ENCODE measurements at regions not wholly inside any gene's neighbourhood (a gene's known extent, or its start where the extent isn't known, plus 50 kb on each side); places are given as distances from the start of the nearest gene placed in this dataset.
"Not testable (repeated sequence)": the region's sequence is repeated elsewhere in the genome, so short reads cannot be mapped to it uniquely, and the experiment has no call there.

DNA sequence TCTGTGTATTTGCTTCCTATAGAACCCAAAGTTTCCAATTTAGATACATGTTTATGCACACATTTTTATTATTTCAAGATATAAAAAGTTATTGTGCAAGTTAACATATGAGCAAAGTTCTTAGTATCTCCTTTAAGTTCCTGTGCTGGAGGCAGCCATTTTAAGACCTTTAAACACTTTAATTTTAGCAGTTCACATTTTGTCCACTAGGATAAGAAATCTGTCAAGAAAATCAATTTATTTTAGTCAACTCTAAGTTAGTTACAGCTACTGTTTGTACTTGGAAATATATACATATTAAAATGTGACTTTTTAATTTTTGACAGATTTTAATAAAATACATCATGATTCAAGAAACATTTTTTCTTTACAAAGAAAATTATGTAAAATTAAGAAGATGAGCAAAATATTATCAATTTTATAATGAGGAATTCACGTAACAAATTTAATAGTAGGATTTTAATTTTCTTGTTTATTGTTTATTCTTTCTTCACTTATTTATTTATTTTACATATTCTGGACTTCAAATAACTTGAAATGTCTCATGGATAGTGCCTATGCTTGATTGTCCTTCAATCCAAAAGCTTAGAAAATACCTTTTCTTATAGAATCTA is 402.6 kb upstream of the GBE1 start:
- Histone ChIP-seq H3K4me3 (no peak overlapping the region), H3K36me3 (no peaks in the 10 kb centered on the region), H3K9me3 (no peaks in the 10 kb centered on the region), H3K4me1 (ENCODE audit: control insufficient read depth in 1 of 2, low read depth in 2 of 2) (no peaks in the 10 kb centered on the region), H3K27me3 (replicated peaks; ENCODE audit: insufficient read depth) (no peaks in the 10 kb centered on the region), H3K27ac (no peak overlapping the region)
- TF ChIP-seq, protein P1, sequence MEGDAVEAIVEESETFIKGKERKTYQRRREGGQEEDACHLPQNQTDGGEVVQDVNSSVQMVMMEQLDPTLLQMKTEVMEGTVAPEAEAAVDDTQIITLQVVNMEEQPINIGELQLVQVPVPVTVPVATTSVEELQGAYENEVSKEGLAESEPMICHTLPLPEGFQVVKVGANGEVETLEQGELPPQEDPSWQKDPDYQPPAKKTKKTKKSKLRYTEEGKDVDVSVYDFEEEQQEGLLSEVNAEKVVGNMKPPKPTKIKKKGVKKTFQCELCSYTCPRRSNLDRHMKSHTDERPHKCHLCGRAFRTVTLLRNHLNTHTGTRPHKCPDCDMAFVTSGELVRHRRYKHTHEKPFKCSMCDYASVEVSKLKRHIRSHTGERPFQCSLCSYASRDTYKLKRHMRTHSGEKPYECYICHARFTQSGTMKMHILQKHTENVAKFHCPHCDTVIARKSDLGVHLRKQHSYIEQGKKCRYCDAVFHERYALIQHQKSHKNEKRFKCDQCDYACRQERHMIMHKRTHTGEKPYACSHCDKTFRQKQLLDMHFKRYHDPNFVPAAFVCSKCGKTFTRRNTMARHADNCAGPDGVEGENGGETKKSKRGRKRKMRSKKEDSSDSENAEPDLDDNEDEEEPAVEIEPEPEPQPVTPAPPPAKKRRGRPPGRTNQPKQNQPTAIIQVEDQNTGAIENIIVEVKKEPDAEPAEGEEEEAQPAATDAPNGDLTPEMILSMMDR (IDR thresholded peaks at IDR 0.05) = no peak
- DNase-seq (ENCODE audit: low spot score) (no peak), ATAC-seq (ENCODE audit: insufficient number of reproducible peaks, low FRiP score, low read depth) (no peak)

DNA sequence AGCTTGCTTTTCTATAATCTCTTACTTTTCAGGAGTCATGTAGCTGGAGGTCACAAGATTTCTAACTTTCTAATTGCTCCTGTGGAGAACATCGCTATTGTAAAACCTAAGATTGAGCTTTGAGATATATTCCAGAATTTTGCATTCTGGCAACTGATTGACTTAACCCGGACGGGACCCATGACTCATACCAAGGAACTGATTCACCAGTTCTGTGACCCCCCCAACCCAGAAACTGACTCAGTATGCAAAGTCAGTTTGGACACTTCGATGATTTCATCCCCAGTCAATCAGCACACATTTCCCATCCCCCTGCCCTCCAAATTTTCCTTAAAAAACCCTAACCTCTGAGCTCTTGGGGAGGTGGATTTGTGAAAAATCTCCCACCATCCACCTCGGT is 396.5 kb upstream of the GBE1 start:
- Histone ChIP-seq H3K9me3 (no peaks in the 10 kb centered on the region), H3K27me3 (replicated peaks; ENCODE audit: insufficient read depth) (no peaks in the 10 kb centered on the region), H3K36me3 (no peaks in the 10 kb centered on the region), H3K27ac (no peak overlapping the region), H3K4me3 (no peak overlapping the region), H3K4me1 (ENCODE audit: control insufficient read depth in 1 of 2, low read depth in 2 of 2) (no peaks in the 10 kb centered on the region)
- ATAC-seq (ENCODE audit: insufficient number of reproducible peaks, low FRiP score, low read depth) = no peak
- no peak for DNase-seq (ENCODE audit: low spot score)
- TF ChIP-seq, protein P1 (IDR thresholded peaks at IDR 0.05) = no peak

DNA sequence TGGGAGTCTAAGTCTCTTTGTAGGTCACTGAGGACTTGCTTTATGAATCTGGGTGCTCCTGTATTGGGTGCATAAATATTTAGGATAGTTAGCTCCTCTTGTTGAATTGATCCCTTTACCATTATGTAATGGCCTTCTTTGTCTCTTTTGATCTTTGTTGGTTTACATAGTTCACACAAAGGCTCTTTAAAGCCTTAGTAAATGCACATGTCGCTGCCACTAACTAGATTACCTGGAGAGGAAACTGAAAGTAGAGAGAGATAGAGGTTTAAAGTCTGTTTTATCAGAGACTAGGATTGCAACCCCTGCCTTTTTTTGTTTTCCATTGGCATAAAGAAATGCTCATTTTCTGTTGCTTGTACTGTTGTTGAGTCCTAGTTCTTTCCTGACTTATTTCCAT is 392.4 kb upstream of the GBE1 start:
- DNase-seq (ENCODE audit: low spot score); H3K4me3 ChIP-seq; H3K36me3 ChIP-seq; H3K27me3 ChIP-seq (replicated peaks; ENCODE audit: insufficient read depth); ATAC-seq (ENCODE audit: insufficient number of reproducible peaks, low FRiP score, low read depth); H3K27ac ChIP-seq; H3K9me3 ChIP-seq; H3K4me1 ChIP-seq (ENCODE audit: control insufficient read depth in 1 of 2, low read depth in 2 of 2): not testable (repeated sequence)

DNA sequence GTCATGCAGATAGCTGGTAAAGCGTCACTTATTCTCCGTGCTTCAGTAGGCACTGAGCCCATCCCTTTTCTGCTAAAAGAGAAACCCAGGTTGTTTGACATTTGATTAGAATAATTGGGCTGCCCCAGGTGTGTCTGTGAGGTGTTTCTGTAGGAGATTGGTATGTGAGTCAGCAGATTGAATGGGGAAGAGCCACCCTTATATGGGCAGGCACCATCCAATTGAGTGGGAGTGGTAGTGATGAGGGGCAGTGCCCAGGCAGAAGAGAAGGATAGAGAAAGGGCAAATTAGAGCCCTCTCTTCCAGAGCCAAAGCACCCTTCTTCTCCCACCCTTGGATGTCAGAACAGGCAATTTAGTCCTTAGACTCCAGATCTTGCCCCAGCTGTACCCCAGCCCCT is 384.3 kb upstream of the GBE1 start:
- DNase-seq (ENCODE audit: low spot score) (no peak), ATAC-seq (ENCODE audit: insufficient number of reproducible peaks, low FRiP score, low read depth) (no peak)
- H3K9me3 ChIP-seq = no peaks in the 10 kb centered on the region
- no peaks in the 10 kb centered on the region for H3K27me3 ChIP-seq (replicated peaks; ENCODE audit: insufficient read depth)
- H3K4me3 ChIP-seq = no peak overlapping the region
- no peaks in the 10 kb centered on the region for H3K36me3 ChIP-seq
- TF ChIP-seq, protein P1 (IDR thresholded peaks at IDR 0.05) = no peak
- H3K4me1 ChIP-seq (ENCODE audit: control insufficient read depth in 1 of 2, low read depth in 2 of 2) = no peaks in the 10 kb centered on the region
- H3K27ac ChIP-seq = no peak overlapping the region

DNA sequence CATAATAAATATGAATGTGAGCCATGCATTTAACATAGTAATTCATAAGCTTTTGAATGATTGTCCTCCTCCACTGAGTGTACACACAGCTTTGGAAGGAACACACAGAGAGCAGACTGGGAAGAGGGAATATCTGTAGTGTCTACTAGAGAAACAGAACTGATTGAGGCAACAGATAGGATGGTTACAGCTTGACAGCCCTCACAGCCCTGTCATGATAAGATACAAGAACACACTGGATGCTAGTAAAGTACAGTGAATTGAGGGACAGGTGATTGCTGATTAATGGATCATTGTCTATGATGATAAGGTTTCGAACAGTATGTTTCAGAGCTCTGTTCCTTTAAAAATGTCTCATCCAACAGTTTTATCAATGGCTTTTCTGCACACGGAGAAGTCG is 383.4 kb upstream of the GBE1 start:
- H3K27me3 ChIP-seq (replicated peaks; ENCODE audit: insufficient read depth) = no peaks in the 10 kb centered on the region
- H3K36me3 ChIP-seq = no peaks in the 10 kb centered on the region
- H3K27ac ChIP-seq = no peak overlapping the region
- H3K4me1 ChIP-seq (ENCODE audit: control insufficient read depth in 1 of 2, low read depth in 2 of 2) = no peaks in the 10 kb centered on the region
- ATAC-seq (ENCODE audit: insufficient number of reproducible peaks, low FRiP score, low read depth) (no peak), DNase-seq (ENCODE audit: low spot score) (no peak)
- TF ChIP-seq, protein P1 (IDR thresholded peaks at IDR 0.05) = no peak
- H3K9me3 ChIP-seq = no peaks in the 10 kb centered on the region
- no peak overlapping the region for H3K4me3 ChIP-seq

All from thoracic aorta (tissue), 2 donors.